Tibial nerve (tissue), 3 donors: ENCODE measurements at regions not wholly inside any gene's neighbourhood (a gene's known extent, or its start where the extent isn't known, plus 50 kb on each side); places are given as distances from the start of the nearest gene placed in this dataset.

Experiments
- EP300 ChIP-seq, 2 donors: sonication (generic); formaldehyde crosslinking; IDR thresholded peaks; one replicate each; pipeline ENCODE4 v1.6.1; 2017; ENCODE audit warnings: antibody characterized with exemption in 2 of 2, mild to moderate bottlenecking in 1 of 2
- POLR2A ChIP-seq, 2 donors: fragments of 450-650 bp; IDR thresholded peaks; one replicate each; pipeline ENCODE4 v1.6.1; 2017; ENCODE audit warnings: antibody characterized with exemption in 2 of 2, mild to moderate bottlenecking in 2 of 2, moderate library complexity in 2 of 2

DNA sequence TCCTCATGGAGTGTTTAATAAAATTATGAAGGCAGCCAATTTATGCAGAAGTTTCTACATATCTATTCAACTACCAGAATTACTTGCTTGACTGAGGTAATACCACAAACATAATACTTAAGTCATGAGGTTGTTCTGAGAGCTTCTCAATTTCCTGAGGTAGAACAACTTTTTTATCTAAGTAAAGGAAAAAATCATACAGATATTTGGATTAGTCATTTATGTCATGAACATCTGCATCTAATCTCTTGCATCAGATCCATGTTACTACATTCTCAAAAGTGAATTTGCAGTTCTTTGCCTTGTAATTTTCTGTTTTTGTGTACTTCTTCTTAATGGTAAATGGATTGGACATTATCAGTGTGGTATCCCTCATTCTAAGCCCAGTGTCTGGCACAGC, 60.4 kb upstream of the RGMB start:
- TF ChIP-seq EP300 (IDR thresholded peaks at IDR 0.05) (no peak), POLR2A (IDR thresholded peaks at IDR 0.05) (no peak)
